ENCODE measurements at regions not wholly inside any gene's neighbourhood (a gene's known extent, or its start where the extent isn't known, plus 50 kb on each side); places are given as distances from the start of the nearest gene placed in this dataset.

- no peaks in the 10 kb centered on the region for H3K9me3 ChIP-seq (ENCODE audit: low read depth, low read length, poor library complexity, severe bottlenecking)
- peaks cover 12% of the 10 kb centered on the region for H3K4me1 ChIP-seq (ENCODE audit: insufficient read depth, low read length, poor library complexity, severe bottlenecking)
- no peaks in the 10 kb centered on the region for H3K27me3 ChIP-seq (replicated peaks; ENCODE audit: insufficient read depth, low read depth, low read length, poor library complexity)
- no TSS peak for BruUV-seq (replicated peaks)
- ChIA-PET POLR2A (ENCODE audit: low non-redundant PET) (no interaction called here), CTCF (interaction anchor here (0.6 kb wide), 1 partner anchor 28 kb away, joined by 3 read pairs; no protein-coding TSS in a partner anchor)
- H3K4me3 ChIP-seq (ENCODE audit: low read depth, low read length, poor library complexity, severe bottlenecking): no peak overlapping the region
- no peaks in the 10 kb centered on the region for H3K36me3 ChIP-seq (ENCODE audit: insufficient read depth, low read length, poor library complexity, severe bottlenecking)
- no peak for DNase-seq (ENCODE audit: low spot score)
- TF ChIP-seq, protein P1, sequence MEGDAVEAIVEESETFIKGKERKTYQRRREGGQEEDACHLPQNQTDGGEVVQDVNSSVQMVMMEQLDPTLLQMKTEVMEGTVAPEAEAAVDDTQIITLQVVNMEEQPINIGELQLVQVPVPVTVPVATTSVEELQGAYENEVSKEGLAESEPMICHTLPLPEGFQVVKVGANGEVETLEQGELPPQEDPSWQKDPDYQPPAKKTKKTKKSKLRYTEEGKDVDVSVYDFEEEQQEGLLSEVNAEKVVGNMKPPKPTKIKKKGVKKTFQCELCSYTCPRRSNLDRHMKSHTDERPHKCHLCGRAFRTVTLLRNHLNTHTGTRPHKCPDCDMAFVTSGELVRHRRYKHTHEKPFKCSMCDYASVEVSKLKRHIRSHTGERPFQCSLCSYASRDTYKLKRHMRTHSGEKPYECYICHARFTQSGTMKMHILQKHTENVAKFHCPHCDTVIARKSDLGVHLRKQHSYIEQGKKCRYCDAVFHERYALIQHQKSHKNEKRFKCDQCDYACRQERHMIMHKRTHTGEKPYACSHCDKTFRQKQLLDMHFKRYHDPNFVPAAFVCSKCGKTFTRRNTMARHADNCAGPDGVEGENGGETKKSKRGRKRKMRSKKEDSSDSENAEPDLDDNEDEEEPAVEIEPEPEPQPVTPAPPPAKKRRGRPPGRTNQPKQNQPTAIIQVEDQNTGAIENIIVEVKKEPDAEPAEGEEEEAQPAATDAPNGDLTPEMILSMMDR (conservative IDR thresholded peaks at IDR 0.05; ENCODE audit: low read depth, low read length): no peak
- no peak for TF ChIP-seq EZH2 (IDR thresholded peaks at IDR 0.05; ENCODE audit: borderline replicate concordance, low read depth, low read length, poor library complexity, severe bottlenecking)
- intact Hi-C loops (cut with micrococcal nuclease; ENCODE audit: unreplicated experiment): no loop called here
- no peak overlapping the region for H3K27ac ChIP-seq (ENCODE audit: low read depth, low read length, poor library complexity, severe bottlenecking)
These were observed 273.1 kb upstream of the UBE2E3 start for GRCh38 chr2:180707175-180707883.

- no peak for DNase-seq (ENCODE audit: low spot score)
- H3K4me1 ChIP-seq (ENCODE audit: insufficient read depth, low read length, poor library complexity, severe bottlenecking): peaks cover 12% of the 10 kb centered on the region
- H3K9me3 ChIP-seq (ENCODE audit: low read depth, low read length, poor library complexity, severe bottlenecking): no peaks in the 10 kb centered on the region
- BruUV-seq (replicated peaks): no TSS peak
- no peaks in the 10 kb centered on the region for H3K36me3 ChIP-seq (ENCODE audit: insufficient read depth, low read length, poor library complexity, severe bottlenecking)
- ChIA-PET POLR2A (ENCODE audit: low non-redundant PET) (no interaction called here), CTCF (interaction anchor here (0.6 kb wide), 1 partner anchor 27 kb away, joined by 3 read pairs; no protein-coding TSS in a partner anchor)
- TF ChIP-seq, protein P1 (conservative IDR thresholded peaks at IDR 0.05; ENCODE audit: low read depth, low read length): no peak
- no peak for TF ChIP-seq EZH2 (IDR thresholded peaks at IDR 0.05; ENCODE audit: borderline replicate concordance, low read depth, low read length, poor library complexity, severe bottlenecking)
- intact Hi-C loops (cut with micrococcal nuclease; ENCODE audit: unreplicated experiment): no loop called here
- H3K4me3 ChIP-seq (ENCODE audit: low read depth, low read length, poor library complexity, severe bottlenecking): no peak overlapping the region
- no peak overlapping the region for H3K27ac ChIP-seq (ENCODE audit: low read depth, low read length, poor library complexity, severe bottlenecking)
- H3K27me3 ChIP-seq (replicated peaks; ENCODE audit: insufficient read depth, low read depth, low read length, poor library complexity): no peaks in the 10 kb centered on the region
These were observed 273.7 kb upstream of the UBE2E3 start for GRCh38 chr2:180706694-180707093.

- peaks cover 12% of the 10 kb centered on the region for H3K4me1 ChIP-seq (ENCODE audit: insufficient read depth, low read length, poor library complexity, severe bottlenecking)
- H3K9me3 ChIP-seq (ENCODE audit: low read depth, low read length, poor library complexity, severe bottlenecking): no peaks in the 10 kb centered on the region
- H3K36me3 ChIP-seq (ENCODE audit: insufficient read depth, low read length, poor library complexity, severe bottlenecking): no peaks in the 10 kb centered on the region
- TF ChIP-seq EZH2 (IDR thresholded peaks at IDR 0.05; ENCODE audit: borderline replicate concordance, low read depth, low read length, poor library complexity, severe bottlenecking): no peak
- TF ChIP-seq, protein P1 (conservative IDR thresholded peaks at IDR 0.05; ENCODE audit: low read depth, low read length): no peak
- ChIA-PET CTCF (no interaction called here), POLR2A (ENCODE audit: low non-redundant PET) (no interaction called here)
- H3K27me3 ChIP-seq (replicated peaks; ENCODE audit: insufficient read depth, low read depth, low read length, poor library complexity): no peaks in the 10 kb centered on the region
- intact Hi-C loops (cut with micrococcal nuclease; ENCODE audit: unreplicated experiment): no loop called here
- no TSS peak for BruUV-seq (replicated peaks)
- H3K4me3 ChIP-seq (ENCODE audit: low read depth, low read length, poor library complexity, severe bottlenecking): no peak overlapping the region
- DNase-seq (ENCODE audit: low spot score): no peak
- no peak overlapping the region for H3K27ac ChIP-seq (ENCODE audit: low read depth, low read length, poor library complexity, severe bottlenecking)
These were observed 274.9 kb upstream of the UBE2E3 start for GRCh38 chr2:180705551-180705950.

Measured in A673 (cell line).